OCI-LY3 (cell line): ENCODE measurements at regions not wholly inside any gene's neighbourhood (a gene's known extent, or its start where the extent isn't known, plus 50 kb on each side); places are given as distances from the start of the nearest gene placed in this dataset.

Experiments
- CTCF ChIP-seq: fragments of 200-600, 300-600 bp; sonication (generic); IDR thresholded peaks from 2 replicates; pipeline ENCODE4 v1.5.1; 2014; ENCODE audit warnings: antibody characterized with exemption, low read length, low read depth
- EZH2phosphoT487 ChIP-seq: fragments of 200-600 bp; shearing (Covaris generic); IDR thresholded peaks from 2 replicates; pipeline ENCODE4 v1.6.1; 2018; ENCODE audit warnings: antibody characterized with exemption, mixed run types, low read depth

DNA sequence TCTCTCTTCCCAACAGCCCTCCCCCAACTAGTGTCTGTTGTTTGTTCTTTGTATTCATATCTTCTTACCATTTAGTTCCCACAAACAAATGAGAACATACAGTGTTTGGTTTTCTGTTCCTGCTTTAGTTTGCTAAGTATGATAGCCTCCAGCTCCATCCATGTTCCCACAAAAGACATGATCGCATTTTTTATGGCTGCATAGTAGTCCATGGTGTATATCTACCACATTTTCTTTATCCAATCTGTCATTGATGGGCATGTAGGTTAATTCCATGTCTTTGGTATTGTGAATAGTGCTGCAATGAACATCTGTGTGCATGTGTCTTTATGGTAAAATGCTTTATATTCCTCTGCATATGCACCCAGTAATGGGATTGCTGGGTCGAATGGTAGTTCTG is 283.9 kb upstream of the FGF13 start:
- no peak for TF ChIP-seq CTCF
- no peak for TF ChIP-seq EZH2phosphoT487
